ENCODE measurements at regions not wholly inside any gene's neighbourhood (a gene's known extent, or its start where the extent isn't known, plus 50 kb on each side); places are given as distances from the start of the nearest gene placed in this dataset.

- peaks cover 0 to 2% (median 0%) of the 10 kb centered on the region in 4 experiments for H3K27me3 ChIP-seq (replicated peaks in 1 of 4; ENCODE audit: control extremely low read depth in 1 of 4, control insufficient read depth in 3 of 4, insufficient read depth in 4 of 4, low read length in 3 of 4)
- TF ChIP-seq EZH2 (IDR thresholded peaks at IDR 0.05; ENCODE audit: borderline replicate concordance, insufficient read depth, low read depth, low read length, poor library complexity, severe bottlenecking) (no peak), CTCF (IDR thresholded peaks at IDR 0.05) (no peak)
- DNase-seq (no peak), ATAC-seq (ENCODE audit: low read depth) (no peak)
- Mint-ChIP-seq H3K4me3 (no peak overlapping the region), H3K27me3 (peaks cover 16% of the 10 kb centered on the region), H3K9me3 (ENCODE audit: insufficient read depth) (no peaks in the 10 kb centered on the region), H3K4me1 (no peaks in the 10 kb centered on the region), H3K27ac (no peak overlapping the region)
- no peak overlapping the region for H3K27ac ChIP-seq (ENCODE audit: low read length in 2 of 2)
- no peak overlapping the region for H3K9ac ChIP-seq (ENCODE audit: low read length)
- H3K36me3 ChIP-seq (replicated peaks in 1 of 2; ENCODE audit: control extremely low read depth in 1 of 2, control insufficient read depth in 1 of 2, extremely low read depth in 1 of 2, insufficient read depth in 2 of 2, low read length in 1 of 2) = no peaks in the 10 kb centered on the region
- no peak overlapping the region for H2AFZ ChIP-seq (ENCODE audit: insufficient read depth, low read depth, low read length, poor library complexity, severe bottlenecking)
- no peak overlapping the region for H3K4me3 ChIP-seq (ENCODE audit: control extremely low read depth in 1 of 5, extremely low read depth in 1 of 5, insufficient read depth in 1 of 5, low read depth in 2 of 5, low read length in 4 of 5)
- ChIA-PET CTCF (no interaction called here), POLR2A (no interaction called here)
- no peaks in the 10 kb centered on the region for H4K20me1 ChIP-seq (ENCODE audit: control insufficient read depth, insufficient read depth, low read length, poor library complexity, severe bottlenecking)
- no peak overlapping the region for H3K4me2 ChIP-seq (replicated peaks; ENCODE audit: low read depth, low read length, poor library complexity, severe bottlenecking)
- intact Hi-C loops (cut with micrococcal nuclease) = no loop called here
- no CpG with 5 or more reads among the region's 1 CpG for WGBS (ENCODE audit: insufficient coverage)
- H3K4me1 ChIP-seq (ENCODE audit: control insufficient read depth in 2 of 2, insufficient read depth in 2 of 2, low read length in 2 of 2) = no peaks in the 10 kb centered on the region
- peaks cover 0 to 10% (median 0%) of the 10 kb centered on the region in 3 donors for H3K9me3 ChIP-seq (ENCODE audit: control extremely low read depth in 1 of 3, control insufficient read depth in 2 of 3, insufficient read depth in 1 of 3, low read length in 2 of 3)
- no peaks in the 10 kb centered on the region for H3K79me2 ChIP-seq (ENCODE audit: control insufficient read depth, insufficient read depth, low read length)
Measured at GRCh38 chr2:238710032-238710735, 137.7 kb upstream of the TWIST2 start.

- Histone ChIP-seq H3K79me2 (ENCODE audit: control insufficient read depth, insufficient read depth, low read length) (no peaks in the 10 kb centered on the region), H2AFZ (ENCODE audit: insufficient read depth, low read depth, low read length, poor library complexity, severe bottlenecking) (no peak overlapping the region), H3K4me3 (ENCODE audit: control extremely low read depth in 1 of 5, extremely low read depth in 1 of 5, insufficient read depth in 1 of 5, low read depth in 2 of 5, low read length in 4 of 5) (no peak overlapping the region), H3K4me2 (replicated peaks; ENCODE audit: low read depth, low read length, poor library complexity, severe bottlenecking) (no peak overlapping the region), H3K36me3 (replicated peaks in 1 of 2; ENCODE audit: control extremely low read depth in 1 of 2, control insufficient read depth in 1 of 2, extremely low read depth in 1 of 2, insufficient read depth in 2 of 2, low read length in 1 of 2) (no peaks in the 10 kb centered on the region), H3K9ac (ENCODE audit: low read length) (no peak overlapping the region), H4K20me1 (ENCODE audit: control insufficient read depth, insufficient read depth, low read length, poor library complexity, severe bottlenecking) (no peaks in the 10 kb centered on the region), H3K9me3 (ENCODE audit: control extremely low read depth in 1 of 3, control insufficient read depth in 2 of 3, insufficient read depth in 1 of 3, low read length in 2 of 3) (peaks cover 0 to 10% (median 0%) of the 10 kb centered on the region in 3 donors), H3K27ac (ENCODE audit: low read length in 2 of 2) (no peak overlapping the region), H3K27me3 (replicated peaks in 1 of 4; ENCODE audit: control extremely low read depth in 1 of 4, control insufficient read depth in 3 of 4, insufficient read depth in 4 of 4, low read length in 3 of 4) (peaks cover 0 to 2% (median 0%) of the 10 kb centered on the region in 4 experiments), H3K4me1 (ENCODE audit: control insufficient read depth in 2 of 2, insufficient read depth in 2 of 2, low read length in 2 of 2) (no peaks in the 10 kb centered on the region)
- Mint-ChIP-seq H3K27me3 (peaks cover 18% of the 10 kb centered on the region), H3K4me3 (no peak overlapping the region), H3K4me1 (no peaks in the 10 kb centered on the region), H3K27ac (no peak overlapping the region), H3K9me3 (ENCODE audit: insufficient read depth) (no peaks in the 10 kb centered on the region)
- ChIA-PET POLR2A (no interaction called here), CTCF (no interaction called here)
- no CpG with 5 or more reads among the region's 4 CpGs for WGBS (ENCODE audit: insufficient coverage)
- DNase-seq (no peak), ATAC-seq (ENCODE audit: low read depth) (no peak)
- TF ChIP-seq EZH2 (IDR thresholded peaks at IDR 0.05; ENCODE audit: borderline replicate concordance, insufficient read depth, low read depth, low read length, poor library complexity, severe bottlenecking) = no peak
- no peak for TF ChIP-seq CTCF (IDR thresholded peaks at IDR 0.05)
- intact Hi-C loops (cut with micrococcal nuclease) = no loop called here
Measured at GRCh38 chr2:238710787-238711186, 137.1 kb upstream of the TWIST2 start.

All from B cell (primary cell).